Sigmoid colon (tissue), 6 donors: ENCODE measurements at regions not wholly inside any gene's neighbourhood (a gene's known extent, or its start where the extent isn't known, plus 50 kb on each side); places are given as distances from the start of the nearest gene placed in this dataset.

Source experiments
- DNase-seq: peaks from one replicate; pipeline ENCODE4 v3.0.0-alpha.2; 2019
- H3K27ac ChIP-seq, 4 donors: fragments of 200-600 bp; sonication (generic); one replicate each; pipeline ENCODE4 v1.5.1; 2016 to 2019; ENCODE audit warnings: mild to moderate bottlenecking in 1 of 4
- H3K27me3 ChIP-seq, 3 donors: fragments of 200-600 bp; sonication (generic); one replicate each; pipeline ENCODE4 v1.5.1; 2019; ENCODE audit warnings: mild to moderate bottlenecking in 1 of 3
- H3K36me3 ChIP-seq, 4 donors: fragments of 200-600 bp; sonication (generic); one replicate each; pipeline ENCODE4 v1.5.1; 2016 to 2019
- H3K4me1 ChIP-seq, 4 donors: fragments of 200-600 bp; sonication (generic); one replicate each; pipeline ENCODE4 v1.5.1; 2017 to 2019
- H3K4me3 ChIP-seq, 4 donors: fragments of 200-600 bp; sonication (generic); one replicate each; pipeline ENCODE4 v1.5.1; 2017 to 2019; ENCODE audit warnings: mild to moderate bottlenecking in 2 of 4, moderate library complexity in 1 of 4
- H3K9me3 ChIP-seq, 4 donors: fragments of 200-600 bp in 3 of 4; sonication (generic) in 3 of 4; one replicate each; pipeline versions ENCODE4 v1.5.1 to v1.6.1; 2013 to 2019
- CTCF ChIP-seq, 4 experiments: fragments of 450-650 bp in 3 of 4; fragments of 200-600 bp in 1 of 4; IDR thresholded peaks; one replicate each; pipeline ENCODE4 v1.5.1; 2016 to 2019; ENCODE audit warnings: antibody characterized with exemption in 4 of 4, mild to moderate bottlenecking in 3 of 4, moderate library complexity in 2 of 4
- EP300 ChIP-seq, 4 donors: sonication (generic); formaldehyde crosslinking; IDR thresholded peaks; one replicate each; pipeline ENCODE4 v1.6.1; 2017; ENCODE audit warnings: antibody characterized with exemption in 4 of 4
- POLR2A ChIP-seq, 2 donors: fragments of 450-650 bp; IDR thresholded peaks; one replicate each; pipeline ENCODE4 v1.6.1; 2016; ENCODE audit warnings: antibody characterized with exemption in 2 of 2, mild to moderate bottlenecking in 2 of 2, moderate library complexity in 2 of 2
- POLR2AphosphoS5 ChIP-seq, 4 donors: sonication (generic); formaldehyde crosslinking; IDR thresholded peaks; one replicate each; pipeline ENCODE4 v1.6.1; 2017; ENCODE audit warnings: antibody characterized with exemption in 4 of 4
- WGBS, 2 donors: extraction: QIAGEN DNeasy Blood & Tissue Kit; methylation state at CpG; one replicate each; pipeline ENCODE4 v1.1.7; 2013; 5-methylcytosine and 5-hydroxymethylcytosine counted together
- intact Hi-C: fragments of 100-400 bp; cut with DNase I; formaldehyde crosslinking; loops from one replicate; pipeline ENCODE4 v1.15.1; 2023
- donor health status: healthy with polysubstance abuse.
- donor health status: healthy.

GRCh38 chr12:126027825-126028224, 962.6 kb downstream of the AACS start:
- H3K4me3 ChIP-seq, result no peak overlapping the region
- no peaks in the 10 kb centered on the region for H3K9me3 ChIP-seq
- H3K36me3 ChIP-seq, result no peaks in the 10 kb centered on the region
- intact Hi-C loops, result no loop called here
- H3K27ac ChIP-seq, result no peak overlapping the region
- WGBS, 2 donors, result 94% methylated on average over 2 of the region's 2 CpGs
- no peak for TF ChIP-seq POLR2AphosphoS5 (IDR thresholded peaks at IDR 0.05)
- no peak for TF ChIP-seq CTCF (IDR thresholded peaks at IDR 0.05)
- no peak for TF ChIP-seq EP300 (IDR thresholded peaks at IDR 0.05)
- no peak for TF ChIP-seq POLR2A (IDR thresholded peaks at IDR 0.05)
- no peak for DNase-seq
- H3K27me3 ChIP-seq, result no peaks in the 10 kb centered on the region
- H3K4me1 ChIP-seq, result no peaks in the 10 kb centered on the region

- H3K4me1 ChIP-seq, result peaks cover 0 to 1% (median 0%) of the 10 kb centered on the region in 4 donors
- no peak overlapping the region for H3K4me3 ChIP-seq
- 70 to 78% methylated on average over 8 of the region's 8 CpGs for WGBS, 2 donors
- no peaks in the 10 kb centered on the region for H3K27me3 ChIP-seq
- no peak for TF ChIP-seq CTCF (IDR thresholded peaks at IDR 0.05)
- TF ChIP-seq POLR2A (IDR thresholded peaks at IDR 0.05), result no peak
- no peak for TF ChIP-seq EP300 (IDR thresholded peaks at IDR 0.05)
- TF ChIP-seq POLR2AphosphoS5 (IDR thresholded peaks at IDR 0.05), result no peak
- H3K27ac ChIP-seq, result no peak overlapping the region
- H3K36me3 ChIP-seq, result no peaks in the 10 kb centered on the region
- H3K9me3 ChIP-seq, result no peaks in the 10 kb centered on the region
- DNase-seq, result no peak
- intact Hi-C loops, result no loop called here
These were observed 965.3 kb downstream of the AACS start for GRCh38 chr12:126030573-126030972.

- Histone ChIP-seq H3K27me3 (no peaks in the 10 kb centered on the region), H3K9me3 (no peaks in the 10 kb centered on the region), H3K27ac (no peak overlapping the region), H3K4me3 (no peak overlapping the region), H3K36me3 (no peaks in the 10 kb centered on the region), H3K4me1 (peaks cover 0 to 14% (median 6%) of the 10 kb centered on the region in 4 donors)
- no peak for TF ChIP-seq POLR2A (IDR thresholded peaks at IDR 0.05)
- TF ChIP-seq CTCF (IDR thresholded peaks at IDR 0.05), result no peak
- TF ChIP-seq EP300 (IDR thresholded peaks at IDR 0.05), result no peak
- TF ChIP-seq POLR2AphosphoS5 (IDR thresholded peaks at IDR 0.05), result no peak
- intact Hi-C loops, result no loop called here
- 18 to 51% methylated on average over 3 of the region's 3 CpGs for WGBS, 2 donors
- no peak for DNase-seq
These were observed 968.5 kb downstream of the AACS start for GRCh38 chr12:126033751-126034150.

- H3K36me3 ChIP-seq, result no peaks in the 10 kb centered on the region
- peaks cover 0 to 14% (median 6%) of the 10 kb centered on the region in 4 donors for H3K4me1 ChIP-seq
- intact Hi-C loops, result no loop called here
- DNase-seq, result no peak
- H3K27me3 ChIP-seq, result no peaks in the 10 kb centered on the region
- peak in 1 of 4 donors; percentile 41 for TF ChIP-seq POLR2AphosphoS5 (IDR thresholded peaks at IDR 0.05)
- TF ChIP-seq CTCF (IDR thresholded peaks at IDR 0.05), result no peak
- no peaks in the 10 kb centered on the region for H3K9me3 ChIP-seq
- no peak overlapping the region for H3K4me3 ChIP-seq
- peak overlapping the region in 2 of 4 donors; percentile 32 to 53 for H3K27ac ChIP-seq
These were observed 971.1 kb downstream of the AACS start for GRCh38 chr12:126036348-126036747.

GRCh38 chr12:126038434-126038833, 973.2 kb downstream of the AACS start:
- DNase-seq, result no peak
- intact Hi-C loops, result no loop called here

More at GRCh38 chr12:126038434-126038833, 973.2 kb downstream of the AACS start:
- H3K36me3 ChIP-seq, result no peaks in the 10 kb centered on the region
- WGBS, 2 donors, result 45 to 52% methylated on average over 1 of the region's 1 CpG
- H3K4me1 ChIP-seq, result peaks cover 0 to 14% (median 6%) of the 10 kb centered on the region in 4 donors
- no peak overlapping the region for H3K4me3 ChIP-seq
- no peaks in the 10 kb centered on the region for H3K9me3 ChIP-seq
- no peaks in the 10 kb centered on the region for H3K27me3 ChIP-seq
- H3K27ac ChIP-seq, result no peak overlapping the region
- TF ChIP-seq EP300 (IDR thresholded peaks at IDR 0.05) (no peak), CTCF (IDR thresholded peaks at IDR 0.05) (no peak), POLR2A (IDR thresholded peaks at IDR 0.05) (no peak), POLR2AphosphoS5 (IDR thresholded peaks at IDR 0.05) (no peak)
